HG03108 (cell line): ENCODE measurements at regions not wholly inside any gene's neighbourhood (a gene's known extent, or its start where the extent isn't known, plus 50 kb on each side); places are given as distances from the start of the nearest gene placed in this dataset.

Experiments used
- ATAC-seq: cut with Tn5 transposase; IDR thresholded peaks from one replicate; pipeline ENCODE4 v1.9.1; 2021; ENCODE audit warnings: moderate library complexity; ENCODE audit not compliant: unreplicated experiment

DNA sequence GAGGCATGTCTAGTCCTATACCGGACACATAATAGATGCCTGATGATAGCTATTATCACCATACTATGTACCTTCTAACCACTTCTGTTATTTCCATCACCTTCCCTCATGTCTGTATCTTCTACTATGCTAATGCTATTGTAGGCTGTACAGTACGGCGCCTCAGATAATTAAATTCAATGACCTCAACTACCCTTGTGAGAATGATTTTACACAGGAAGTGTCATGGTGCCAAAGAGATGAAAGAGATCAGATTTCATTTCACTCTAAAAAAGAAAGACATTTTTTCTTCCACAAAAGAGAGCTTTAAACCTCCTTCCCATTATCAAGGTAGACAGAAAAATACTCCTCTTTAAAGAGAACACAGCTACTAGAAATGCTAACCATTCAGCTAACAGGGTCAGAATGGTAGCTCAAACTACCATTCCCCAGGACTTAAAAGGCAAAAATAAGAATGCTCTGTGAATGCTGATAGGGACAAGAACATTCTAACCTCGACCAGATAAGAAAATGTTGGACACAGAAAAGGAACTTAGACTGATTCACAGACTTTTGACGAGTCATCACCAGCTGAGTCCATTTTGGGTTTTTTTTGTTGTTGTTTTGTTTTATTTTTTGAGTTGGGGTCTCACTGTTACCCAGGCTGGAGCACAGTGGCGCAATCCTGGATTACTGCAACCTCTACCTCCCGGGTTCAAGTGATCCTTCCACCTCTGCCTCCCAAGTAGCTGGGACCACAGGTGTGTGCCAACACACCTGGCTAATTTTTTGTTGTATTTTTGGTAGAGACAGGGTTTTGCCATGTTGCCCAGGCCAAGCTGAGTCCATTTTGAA, 99.2 kb upstream of the RAPGEF2 start:
- no peak for ATAC-seq

DNA sequence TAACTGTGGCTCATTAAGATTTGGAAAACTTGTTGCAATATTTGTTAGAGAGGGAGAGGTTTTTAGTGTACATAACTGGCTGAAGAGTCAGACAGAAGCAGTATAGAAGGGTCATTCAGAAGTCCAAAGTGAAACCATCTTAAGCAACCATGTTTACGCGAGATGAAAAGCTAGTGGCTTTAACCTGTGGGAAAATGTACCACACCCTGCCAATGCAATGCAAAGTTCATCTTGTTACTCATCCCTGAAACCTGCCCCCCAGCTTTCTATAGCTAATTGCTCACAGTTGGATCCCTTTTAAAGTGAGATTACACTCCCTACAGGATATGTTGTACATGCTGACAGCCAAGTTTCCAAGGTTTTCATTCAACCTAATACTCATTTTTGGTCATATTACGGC, 96.7 kb upstream of the RAPGEF2 start:
- ATAC-seq = no peak

DNA sequence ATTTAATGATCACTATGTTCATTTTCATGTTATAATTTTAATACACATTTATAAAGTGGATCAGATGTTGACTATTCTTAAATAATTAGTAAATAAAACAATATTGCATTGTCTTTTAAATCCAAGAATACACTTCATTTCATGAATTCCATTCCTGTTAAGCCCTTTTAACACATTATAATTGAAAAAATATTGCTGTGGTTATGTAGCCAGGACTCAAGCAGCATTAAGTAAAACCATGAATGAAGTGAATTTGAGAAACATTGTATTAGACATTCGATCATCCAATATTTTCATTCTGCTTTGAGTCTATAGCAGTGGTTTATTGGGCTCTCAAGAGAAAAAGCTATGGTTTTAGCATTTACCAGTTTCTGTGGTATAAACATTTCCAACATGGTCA, 94.2 kb upstream of the RAPGEF2 start:
- no peak for ATAC-seq

DNA sequence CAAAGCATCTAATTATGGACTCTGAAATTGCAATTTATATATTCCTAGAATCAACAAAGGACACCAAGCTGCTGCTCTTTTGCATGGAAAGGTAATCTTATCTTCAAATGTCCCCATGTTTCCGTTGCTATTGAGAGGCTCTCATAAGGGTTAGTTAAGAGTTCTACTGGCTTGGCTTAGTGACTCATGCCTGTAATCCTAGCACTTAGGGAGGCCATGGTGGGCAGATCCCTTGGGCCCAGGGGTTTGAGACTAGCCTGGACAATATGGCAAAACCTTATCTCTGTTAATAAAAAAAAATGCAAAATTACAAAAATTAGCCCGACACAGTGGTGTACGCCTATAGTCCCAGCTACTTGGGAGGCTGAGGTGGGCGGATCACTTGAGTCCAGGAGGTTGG, 93.4 kb upstream of the RAPGEF2 start:
- no peak for ATAC-seq

DNA sequence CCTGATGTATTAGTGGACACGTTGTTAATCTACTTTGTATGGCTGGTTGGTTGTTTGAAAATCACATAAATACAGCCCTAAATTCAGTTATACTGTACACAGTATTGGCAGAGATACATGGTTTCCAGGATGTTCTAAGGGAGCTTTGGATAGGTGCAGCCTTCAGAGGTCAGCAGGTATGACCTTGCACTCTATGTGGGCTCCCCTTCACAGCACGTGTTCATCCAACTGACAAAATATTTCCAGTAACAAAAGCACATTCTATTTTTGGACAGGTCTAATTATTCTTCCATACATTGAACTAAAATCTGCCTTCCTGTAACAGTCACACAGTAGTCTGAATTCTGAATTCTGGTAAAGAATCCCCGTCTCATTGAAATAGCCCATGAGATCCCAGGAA, 92.8 kb upstream of the RAPGEF2 start:
- no peak for ATAC-seq

DNA sequence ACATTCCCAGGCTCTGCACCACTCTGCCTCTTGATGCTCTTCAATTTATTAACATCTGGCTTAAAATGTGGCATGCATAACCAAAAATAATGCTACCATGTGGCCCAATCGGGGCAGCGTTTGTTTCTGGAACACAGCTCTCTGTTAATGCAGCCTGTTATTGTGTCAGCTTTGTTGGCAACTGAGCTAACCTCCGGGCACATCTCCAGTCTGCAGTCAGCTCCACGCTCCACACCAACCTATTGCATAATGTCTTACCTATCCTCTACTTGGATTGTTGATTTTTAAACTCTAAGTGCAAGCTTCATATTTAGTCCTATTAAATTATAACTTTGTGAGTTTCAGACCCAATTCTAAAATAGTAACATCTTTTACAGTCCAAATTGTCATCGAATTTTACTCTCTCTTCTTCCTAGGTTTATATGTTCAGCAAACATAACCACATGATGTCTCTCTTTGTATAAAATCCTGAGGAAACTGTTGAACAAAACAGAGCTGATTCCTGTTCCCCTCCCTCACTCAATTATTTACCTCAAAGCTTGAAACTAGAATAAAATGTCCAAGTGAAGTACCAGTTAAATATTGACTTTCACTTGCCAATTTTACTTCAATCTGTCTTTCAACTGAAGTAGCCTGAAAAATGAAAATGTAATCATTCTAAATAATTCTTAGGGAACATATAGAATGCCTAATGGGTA, 92.2 kb upstream of the RAPGEF2 start:
- no peak for ATAC-seq

DNA sequence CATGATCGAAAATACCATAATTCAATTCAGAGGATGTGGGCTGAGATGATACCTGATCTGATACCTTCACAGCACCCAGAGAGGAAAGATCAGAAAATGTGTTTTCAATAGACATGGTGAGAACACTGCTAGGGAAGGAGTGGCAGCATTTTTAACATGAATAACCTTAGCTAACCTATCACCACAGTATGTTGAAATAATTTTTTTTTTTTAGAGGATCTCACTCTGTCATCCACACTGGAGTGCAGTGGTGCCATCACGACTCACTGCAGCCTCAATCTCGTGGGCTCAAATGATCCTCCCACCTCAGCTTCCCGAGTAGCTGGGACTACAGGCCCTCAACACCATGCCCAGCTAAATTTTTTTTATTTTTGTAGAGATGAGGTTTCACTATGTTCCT, 90.5 kb upstream of the RAPGEF2 start:
- no peak for ATAC-seq

DNA sequence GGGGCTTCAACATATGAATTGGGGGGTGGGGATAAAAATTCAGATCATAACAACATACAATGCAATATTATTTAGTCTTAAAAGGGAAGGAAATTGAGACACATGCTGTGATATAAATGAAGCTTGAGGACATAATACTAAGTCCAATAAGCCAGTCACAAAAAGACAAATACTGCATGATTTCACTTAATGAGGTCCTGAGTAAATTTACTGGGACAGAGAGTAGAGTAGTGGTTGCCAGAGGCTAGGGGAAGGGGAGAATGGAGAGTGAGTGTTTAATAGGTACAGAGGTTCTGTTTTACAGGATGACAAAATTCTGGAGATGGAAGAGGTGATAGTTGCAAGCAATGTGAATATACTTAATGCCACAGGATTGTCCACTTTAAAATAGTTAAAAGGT, 89.2 kb upstream of the RAPGEF2 start:
- no peak for ATAC-seq

DNA sequence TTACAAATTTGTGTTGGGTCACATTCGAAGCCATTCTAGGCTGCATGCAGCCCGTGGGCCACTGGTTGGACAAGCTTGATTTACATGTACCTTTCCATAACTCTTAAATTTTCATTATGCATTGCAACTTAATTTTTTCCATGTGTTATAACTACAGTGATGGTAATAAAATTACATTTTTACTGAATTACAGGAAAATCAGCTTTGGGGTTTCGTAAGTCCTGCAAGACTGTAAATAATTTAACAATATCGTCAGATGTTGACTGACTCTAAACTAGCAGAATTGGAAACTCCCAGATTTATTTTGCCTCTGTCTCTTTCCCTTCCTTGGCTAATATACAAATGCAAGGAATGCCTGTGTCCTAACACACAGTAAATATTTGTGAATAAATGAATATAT, 88.0 kb upstream of the RAPGEF2 start:
- ATAC-seq = no peak

DNA sequence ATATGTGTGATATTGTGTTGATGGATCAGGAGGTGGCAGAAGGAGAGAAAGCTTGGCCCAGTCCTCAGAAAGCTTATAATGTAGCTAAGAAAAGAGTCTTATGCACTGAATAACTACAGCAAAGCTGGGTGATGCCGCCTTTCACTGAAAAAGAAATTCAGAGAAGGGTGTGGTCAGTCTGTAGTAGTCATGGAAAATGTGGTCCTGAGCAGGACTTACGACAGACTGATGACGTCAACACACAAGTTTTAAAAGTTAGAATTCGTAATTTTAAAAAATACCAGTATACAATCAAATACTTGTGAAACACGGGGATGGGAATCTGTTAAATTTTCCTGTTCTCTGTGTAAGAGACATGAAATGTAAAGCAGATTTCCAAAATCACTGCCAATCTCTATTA, 87.0 kb upstream of the RAPGEF2 start:
- ATAC-seq = no peak

DNA sequence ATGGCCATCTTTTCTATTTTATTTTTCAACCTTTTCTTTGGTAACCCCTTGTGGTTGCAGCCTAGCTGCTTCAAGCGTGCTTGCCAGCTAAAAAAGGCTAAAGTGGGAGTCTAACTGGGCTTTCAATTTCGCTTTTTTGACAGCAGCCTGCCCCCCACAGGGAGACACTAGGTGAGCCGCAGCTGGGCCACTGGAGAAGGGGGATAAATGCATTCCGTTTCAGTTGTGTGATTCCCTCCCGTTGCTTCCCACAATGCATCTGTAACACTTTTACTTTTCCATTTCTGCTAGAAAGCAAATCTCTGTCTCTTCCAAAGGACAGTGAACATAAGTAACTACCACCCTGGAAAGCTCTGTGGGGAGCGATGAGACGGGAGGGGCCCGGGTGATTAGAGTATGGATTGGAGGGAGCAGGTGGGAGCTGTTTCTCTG, 86.3 kb upstream of the RAPGEF2 start:
- ATAC-seq = peak; percentile 44

DNA sequence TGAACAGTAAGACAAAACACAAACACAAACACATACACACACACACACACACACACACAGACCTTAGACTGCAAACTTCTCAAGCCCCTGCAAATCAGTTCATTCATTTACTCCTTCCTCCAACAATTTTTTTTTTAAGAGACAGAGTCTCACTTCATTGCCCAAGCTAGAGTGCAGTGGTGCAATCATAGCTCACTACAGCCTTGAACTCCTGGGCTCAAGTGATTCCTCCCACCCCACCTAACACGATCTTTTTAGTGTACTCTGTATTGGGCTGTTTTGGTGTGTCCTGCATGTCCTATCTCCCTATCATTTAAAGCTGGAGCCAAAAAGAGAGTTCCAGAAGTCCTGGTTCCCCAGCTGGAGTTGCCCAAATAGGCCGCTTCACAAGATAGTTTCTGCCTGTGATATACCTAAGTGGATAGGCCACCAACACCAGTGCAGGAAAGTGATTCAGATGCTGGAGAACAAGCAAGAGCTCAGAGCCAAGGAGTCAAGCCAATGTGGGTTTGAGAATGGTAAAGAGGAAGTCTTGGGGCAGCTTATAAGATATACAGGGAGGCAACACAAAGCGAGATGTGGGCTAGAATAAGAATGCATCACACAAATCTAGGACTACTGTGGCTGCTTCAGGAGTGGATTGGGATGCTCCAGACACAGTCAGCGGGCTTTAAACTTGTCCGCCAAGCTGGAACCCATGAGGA, 85.4 kb upstream of the RAPGEF2 start:
- ATAC-seq = peak; percentile 26

DNA sequence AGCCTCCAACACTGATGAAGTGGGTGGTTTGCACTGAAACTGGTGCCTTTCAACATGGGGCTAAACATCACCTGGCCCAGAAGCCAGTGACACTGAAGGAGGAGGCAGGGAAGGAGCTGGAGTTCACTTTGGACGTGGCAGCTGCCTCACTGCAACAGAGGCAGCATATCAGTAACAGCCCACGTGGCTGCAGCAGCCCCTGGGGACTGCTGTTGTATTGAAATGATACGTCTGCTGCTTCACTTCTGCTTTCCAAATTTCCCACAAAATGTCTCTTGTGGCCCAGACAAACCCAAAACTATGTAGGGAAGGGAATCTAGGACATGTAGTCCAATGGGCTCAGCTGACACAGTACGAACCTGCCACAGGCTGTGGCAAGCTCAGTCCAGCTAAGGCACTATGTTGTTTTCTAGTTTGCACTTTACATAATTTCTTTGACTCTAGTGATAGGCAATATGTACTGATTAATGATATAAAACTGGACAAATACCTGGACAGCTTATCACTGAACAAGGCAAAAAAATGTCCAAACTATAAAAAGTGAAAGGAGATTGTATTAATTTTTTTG, 84.7 kb upstream of the RAPGEF2 start:
- peak; percentile 91 for ATAC-seq

DNA sequence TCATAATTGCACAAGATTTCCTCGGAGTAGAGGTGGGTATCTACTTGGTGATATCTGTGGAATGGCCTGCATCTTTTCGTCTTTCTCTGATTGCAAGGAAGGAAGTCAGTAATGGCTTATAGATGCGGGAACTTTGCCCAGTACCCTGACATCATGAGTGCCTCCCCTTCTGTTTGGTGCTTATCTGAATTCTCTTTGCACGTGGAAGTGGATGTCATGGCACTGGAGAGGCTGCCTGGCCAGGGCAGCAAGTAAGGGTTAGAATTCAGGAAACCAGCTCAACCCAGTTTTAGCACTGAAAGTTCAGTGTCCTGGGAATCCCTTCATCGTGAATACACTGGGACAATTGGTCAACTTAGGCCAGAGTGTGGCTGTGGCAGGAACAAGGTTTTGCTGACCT, 83.5 kb upstream of the RAPGEF2 start:
- ATAC-seq = no peak

DNA sequence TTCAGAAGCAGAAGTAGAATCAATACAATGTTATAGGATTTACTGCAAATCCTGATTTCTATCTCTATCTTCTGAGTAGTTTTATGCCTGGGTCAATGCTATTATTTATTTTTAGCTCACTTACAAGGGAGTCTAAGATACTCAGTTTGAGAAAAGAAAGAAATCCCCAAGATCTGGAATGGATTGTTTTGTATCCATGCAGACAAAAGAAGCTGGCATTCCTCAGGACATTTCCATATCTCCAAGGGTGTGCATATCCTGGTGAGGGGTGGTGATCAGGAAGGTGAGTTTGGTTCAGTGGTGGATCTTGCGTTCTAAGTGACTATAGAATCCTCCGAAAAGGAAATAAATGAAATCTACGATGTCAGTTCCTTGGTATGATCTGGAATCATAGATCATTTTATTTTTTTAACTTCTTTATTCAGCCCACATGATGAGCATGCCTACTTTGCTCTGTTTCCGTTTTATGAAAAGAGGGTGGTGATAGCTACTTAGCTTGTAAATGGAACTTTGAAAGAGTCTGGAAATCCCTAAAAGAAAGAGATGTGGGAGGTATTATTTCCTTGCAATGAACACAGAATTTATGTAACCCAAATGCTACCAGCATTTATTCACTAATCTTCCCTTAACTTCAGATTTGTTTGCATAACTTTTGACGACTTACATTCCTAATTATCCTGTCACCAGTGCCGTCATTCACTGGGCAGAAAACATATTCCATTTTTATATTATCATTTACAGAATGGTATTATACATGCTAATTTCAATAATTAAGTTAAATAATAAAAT, 81.1 kb upstream of the RAPGEF2 start:
- no peak for ATAC-seq

DNA sequence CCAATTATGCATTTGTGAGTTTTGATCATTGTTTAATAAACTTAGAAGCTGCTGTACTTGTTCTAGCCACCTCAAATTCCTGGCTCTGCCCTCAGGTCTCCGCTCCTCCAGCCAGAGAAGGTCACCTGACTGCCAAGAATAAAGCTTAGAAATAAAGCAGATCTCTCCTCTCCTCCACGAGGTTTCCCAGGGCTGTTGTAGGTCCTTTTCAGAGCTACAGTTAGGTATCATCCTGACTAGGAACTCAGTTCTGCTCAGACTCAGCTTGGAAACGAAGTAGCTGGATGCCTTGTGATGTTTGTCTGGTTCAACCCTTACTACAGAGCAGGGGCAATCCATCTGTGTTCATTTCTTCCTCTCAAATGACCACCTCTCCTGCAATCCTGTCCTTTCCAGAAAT, 79.1 kb upstream of the RAPGEF2 start:
- ATAC-seq = no peak

DNA sequence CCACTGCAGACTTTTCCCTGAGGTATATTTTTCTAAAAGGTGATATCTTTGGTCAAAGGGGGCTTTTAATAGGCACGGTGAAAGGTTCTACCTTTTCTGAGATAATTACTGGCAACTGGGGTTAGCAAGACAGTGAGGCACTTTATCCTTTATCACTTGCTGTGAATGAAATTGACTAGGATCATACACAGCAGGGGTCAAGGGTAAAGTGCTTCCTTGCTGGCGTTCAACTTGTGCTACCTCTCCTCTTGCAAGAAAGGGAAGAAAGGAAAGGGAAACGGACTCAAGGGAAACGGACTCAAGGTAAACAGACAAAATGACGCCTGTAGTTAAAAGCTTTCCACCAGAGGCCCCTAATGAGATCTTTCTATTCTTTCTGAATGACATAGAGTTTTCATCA, 78.6 kb upstream of the RAPGEF2 start:
- ATAC-seq = no peak

DNA sequence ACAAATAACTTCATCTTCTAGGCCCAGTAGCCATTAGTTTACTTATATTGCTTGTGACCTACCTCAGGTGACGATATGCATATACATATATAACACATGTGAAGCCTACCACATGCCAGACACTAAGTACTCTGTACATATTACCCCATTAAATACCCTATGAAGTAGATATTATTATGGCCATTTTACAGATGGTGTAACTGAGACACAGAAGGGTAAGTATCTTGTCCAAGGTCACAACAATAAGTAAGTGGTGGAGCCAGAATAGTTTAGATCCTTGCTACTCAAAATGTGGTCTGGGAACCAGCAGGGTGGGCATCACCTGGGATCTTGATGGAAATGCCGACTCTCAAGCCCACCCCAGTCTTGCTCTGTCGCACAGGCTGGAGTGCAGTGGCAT, 78.1 kb upstream of the RAPGEF2 start:
- ATAC-seq = no peak

DNA sequence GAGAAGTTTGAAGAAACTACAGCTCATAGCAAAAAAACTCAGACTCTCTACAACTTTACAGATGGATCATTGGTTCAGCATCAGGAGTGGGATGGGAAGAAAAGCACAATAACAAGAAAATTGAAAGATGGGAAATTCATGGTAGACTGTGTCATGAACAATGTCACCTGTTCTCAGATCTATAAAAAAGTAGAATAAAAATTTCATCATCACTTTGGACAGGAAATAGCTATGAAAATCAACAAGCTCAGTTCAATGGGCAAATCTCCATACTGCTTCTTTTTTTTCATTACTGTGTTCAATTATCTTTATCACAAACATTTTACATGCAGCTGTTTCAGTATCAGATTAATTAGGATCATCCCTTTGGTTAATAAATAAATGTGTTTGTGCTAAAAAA, 76.5 kb upstream of the RAPGEF2 start:
- no peak for ATAC-seq

DNA sequence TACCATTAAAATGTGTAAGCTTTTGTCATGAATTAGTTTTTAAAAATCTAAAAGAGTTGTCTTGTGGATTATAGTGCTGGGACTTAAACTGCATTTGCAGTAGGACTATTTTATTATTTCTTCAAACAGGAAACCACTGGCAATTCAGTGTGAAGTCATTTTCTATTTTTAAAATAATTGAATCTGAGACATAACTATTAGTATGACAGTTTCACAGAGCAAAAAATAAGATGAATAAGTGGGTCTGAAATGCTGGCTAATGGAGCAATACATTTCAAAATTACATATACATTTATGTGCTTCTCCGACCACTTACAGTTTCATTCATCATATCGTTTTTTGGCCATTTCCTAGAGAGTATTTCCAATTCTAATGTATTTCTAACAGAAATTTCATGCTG, 75.3 kb upstream of the RAPGEF2 start:
- ATAC-seq = no peak

DNA sequence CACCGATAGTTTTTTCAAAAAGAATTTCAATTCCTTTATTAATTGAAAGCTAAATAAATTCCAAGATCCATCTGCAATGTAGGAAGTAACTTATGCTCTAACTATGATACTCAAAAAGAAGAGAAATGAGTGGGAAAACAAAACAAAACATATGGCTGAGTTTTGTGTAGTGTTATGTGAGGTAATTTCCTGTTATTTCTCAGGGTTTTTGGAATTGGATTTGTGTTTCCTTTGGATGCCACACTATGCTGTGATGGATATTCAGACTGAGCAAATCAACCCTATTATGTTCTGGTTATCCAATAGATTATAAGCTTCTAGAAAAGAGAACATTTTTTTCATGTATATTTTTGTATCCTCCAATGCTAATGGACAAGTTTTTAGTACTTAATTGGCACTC, 73.4 kb upstream of the RAPGEF2 start:
- no peak for ATAC-seq
